ENCODE measurements at regions not wholly inside any gene's neighbourhood (a gene's known extent, or its start where the extent isn't known, plus 50 kb on each side); places are given as distances from the start of the nearest gene placed in this dataset.

- Histone ChIP-seq H3K9me3 (ENCODE audit: control insufficient read depth in 1 of 2, low read length in 2 of 2) (no peaks in the 10 kb centered on the region), H3K27ac (ENCODE audit: low read depth, low read length) (no peak overlapping the region), H3K9ac (ENCODE audit: low read depth in 1 of 2, low read length in 2 of 2) (no peak overlapping the region), H3K4me3 (ENCODE audit: low read depth in 1 of 2, low read length in 2 of 2) (no peak overlapping the region), H3K27me3 (ENCODE audit: control insufficient read depth in 1 of 2, insufficient read depth in 2 of 2, low read length in 2 of 2) (no peaks in the 10 kb centered on the region), H3K36me3 (ENCODE audit: control insufficient read depth in 1 of 2, insufficient read depth in 2 of 2, low read length in 2 of 2) (no peaks in the 10 kb centered on the region), H3K4me1 (ENCODE audit: control insufficient read depth in 1 of 2, insufficient read depth in 2 of 2, low read length in 2 of 2) (no peaks in the 10 kb centered on the region)
These were observed 424.1 kb upstream of the KIF2A start for GRCh38 chr5:61881821-61882487.

GRCh38 chr5:61882901-61883500 is 423.0 kb upstream of the KIF2A start:
- no peak overlapping the region for H3K4me3 ChIP-seq (ENCODE audit: low read depth in 1 of 2, low read length in 2 of 2)
- H3K9ac ChIP-seq (ENCODE audit: low read depth in 1 of 2, low read length in 2 of 2): no peak overlapping the region
- no peaks in the 10 kb centered on the region for H3K27me3 ChIP-seq (ENCODE audit: control insufficient read depth in 1 of 2, insufficient read depth in 2 of 2, low read length in 2 of 2)
- H3K4me1 ChIP-seq (ENCODE audit: control insufficient read depth in 1 of 2, insufficient read depth in 2 of 2, low read length in 2 of 2): no peaks in the 10 kb centered on the region
- no peaks in the 10 kb centered on the region for H3K9me3 ChIP-seq (ENCODE audit: control insufficient read depth in 1 of 2, low read length in 2 of 2)
- H3K36me3 ChIP-seq (ENCODE audit: control insufficient read depth in 1 of 2, insufficient read depth in 2 of 2, low read length in 2 of 2): no peaks in the 10 kb centered on the region
- no peak overlapping the region for H3K27ac ChIP-seq (ENCODE audit: low read depth, low read length)

DNA sequence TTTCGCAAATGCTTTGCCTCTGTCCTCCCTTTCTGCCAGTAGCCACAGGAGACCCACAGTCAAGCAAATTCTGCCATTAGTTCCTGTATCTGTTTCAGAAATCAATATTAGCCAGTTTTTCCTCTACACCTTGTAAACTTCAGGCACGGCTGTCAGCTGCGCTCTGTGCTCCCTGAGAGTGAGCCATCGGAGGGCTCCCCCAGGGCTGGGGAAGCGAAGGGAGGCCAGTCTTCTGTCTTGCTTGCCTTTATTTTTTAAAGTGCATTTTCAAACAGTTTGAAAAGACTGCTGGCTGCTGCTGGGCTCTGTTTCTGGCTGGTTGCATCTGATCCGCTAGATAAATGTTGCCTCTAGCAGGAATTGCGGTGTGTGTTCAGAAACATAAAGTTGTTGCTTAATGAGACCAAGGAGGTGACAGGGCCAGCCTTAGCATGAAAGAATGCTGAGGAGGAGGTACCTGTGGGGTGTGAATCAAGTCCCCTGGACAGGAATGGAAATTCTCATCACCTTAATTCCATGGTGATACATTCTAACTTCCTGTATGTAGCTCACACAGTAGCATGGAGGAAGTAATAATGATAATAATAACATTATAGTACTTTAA is 421.7 kb upstream of the KIF2A start:
- no peaks in the 10 kb centered on the region for H3K4me1 ChIP-seq (ENCODE audit: control insufficient read depth in 1 of 2, insufficient read depth in 2 of 2, low read length in 2 of 2)
- no peaks in the 10 kb centered on the region for H3K27me3 ChIP-seq (ENCODE audit: control insufficient read depth in 1 of 2, insufficient read depth in 2 of 2, low read length in 2 of 2)
- no peak overlapping the region for H3K27ac ChIP-seq (ENCODE audit: low read depth, low read length)
- peaks cover 0 to 3% of the 10 kb centered on the region in 2 donors for H3K9me3 ChIP-seq (ENCODE audit: control insufficient read depth in 1 of 2, low read length in 2 of 2)
- H3K4me3 ChIP-seq (ENCODE audit: low read depth in 1 of 2, low read length in 2 of 2): no peak overlapping the region
- no peak overlapping the region for H3K9ac ChIP-seq (ENCODE audit: low read depth in 1 of 2, low read length in 2 of 2)
- no peaks in the 10 kb centered on the region for H3K36me3 ChIP-seq (ENCODE audit: control insufficient read depth in 1 of 2, insufficient read depth in 2 of 2, low read length in 2 of 2)

DNA sequence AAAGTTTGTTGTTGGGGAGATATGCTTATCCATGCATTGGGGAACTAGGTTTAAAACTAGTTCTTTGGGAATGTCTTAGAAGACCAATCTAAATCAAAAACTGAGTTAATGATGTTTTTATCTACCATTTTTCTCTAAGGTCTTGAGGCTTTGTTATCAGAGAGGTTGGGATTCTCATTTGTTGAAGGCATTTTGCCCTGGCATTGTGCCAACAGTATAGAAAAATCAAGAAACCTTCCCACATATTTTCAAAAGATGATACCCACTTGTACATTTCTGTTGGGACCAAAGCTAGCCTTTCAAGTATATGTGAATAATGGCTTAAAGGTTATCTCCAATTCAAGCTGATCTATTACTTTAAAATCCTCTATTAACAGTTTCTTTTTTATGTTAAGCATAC is 419.8 kb upstream of the KIF2A start:
- H3K27ac ChIP-seq (ENCODE audit: low read depth, low read length): no peak overlapping the region

DNA sequence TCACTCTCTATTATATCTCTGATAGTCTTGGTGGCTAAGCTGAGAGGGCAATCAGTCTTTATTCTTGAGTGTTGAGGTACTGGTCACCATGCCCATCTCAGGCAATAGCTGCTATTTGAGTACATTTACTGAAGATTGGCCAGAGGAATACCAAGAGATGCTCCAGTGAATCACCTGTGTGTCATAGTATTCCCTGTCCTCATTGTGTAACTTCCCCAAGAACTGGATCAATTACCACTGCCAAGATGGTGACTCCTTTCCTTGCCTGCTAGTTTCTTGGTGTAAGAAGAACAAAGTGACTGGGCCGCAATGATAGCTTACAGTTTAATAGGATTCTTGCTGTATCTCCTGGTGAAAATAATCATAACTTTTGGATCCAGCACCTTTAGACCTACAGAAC is 418.7 kb upstream of the KIF2A start:
- no peaks in the 10 kb centered on the region for H3K27me3 ChIP-seq (ENCODE audit: control insufficient read depth in 1 of 2, insufficient read depth in 2 of 2, low read length in 2 of 2)
- no peak overlapping the region for H3K4me3 ChIP-seq (ENCODE audit: low read depth in 1 of 2, low read length in 2 of 2)
- peaks cover 0 to 4% of the 10 kb centered on the region in 2 donors for H3K9me3 ChIP-seq (ENCODE audit: control insufficient read depth in 1 of 2, low read length in 2 of 2)
- no peaks in the 10 kb centered on the region for H3K36me3 ChIP-seq (ENCODE audit: control insufficient read depth in 1 of 2, insufficient read depth in 2 of 2, low read length in 2 of 2)
- no peak overlapping the region for H3K9ac ChIP-seq (ENCODE audit: low read depth in 1 of 2, low read length in 2 of 2)
- no peaks in the 10 kb centered on the region for H3K4me1 ChIP-seq (ENCODE audit: control insufficient read depth in 1 of 2, insufficient read depth in 2 of 2, low read length in 2 of 2)
- no peak overlapping the region for H3K27ac ChIP-seq (ENCODE audit: low read depth, low read length)

More for the DNA sequence above, 419.8 kb upstream of the KIF2A start:
- no peaks in the 10 kb centered on the region for H3K36me3 ChIP-seq (ENCODE audit: control insufficient read depth in 1 of 2, insufficient read depth in 2 of 2, low read length in 2 of 2)
- peaks cover 0 to 4% of the 10 kb centered on the region in 2 donors for H3K9me3 ChIP-seq (ENCODE audit: control insufficient read depth in 1 of 2, low read length in 2 of 2)
- no peaks in the 10 kb centered on the region for H3K4me1 ChIP-seq (ENCODE audit: control insufficient read depth in 1 of 2, insufficient read depth in 2 of 2, low read length in 2 of 2)
- no peaks in the 10 kb centered on the region for H3K27me3 ChIP-seq (ENCODE audit: control insufficient read depth in 1 of 2, insufficient read depth in 2 of 2, low read length in 2 of 2)
- no peak overlapping the region for H3K4me3 ChIP-seq (ENCODE audit: low read depth in 1 of 2, low read length in 2 of 2)
- no peak overlapping the region for H3K9ac ChIP-seq (ENCODE audit: low read depth in 1 of 2, low read length in 2 of 2)

DNA sequence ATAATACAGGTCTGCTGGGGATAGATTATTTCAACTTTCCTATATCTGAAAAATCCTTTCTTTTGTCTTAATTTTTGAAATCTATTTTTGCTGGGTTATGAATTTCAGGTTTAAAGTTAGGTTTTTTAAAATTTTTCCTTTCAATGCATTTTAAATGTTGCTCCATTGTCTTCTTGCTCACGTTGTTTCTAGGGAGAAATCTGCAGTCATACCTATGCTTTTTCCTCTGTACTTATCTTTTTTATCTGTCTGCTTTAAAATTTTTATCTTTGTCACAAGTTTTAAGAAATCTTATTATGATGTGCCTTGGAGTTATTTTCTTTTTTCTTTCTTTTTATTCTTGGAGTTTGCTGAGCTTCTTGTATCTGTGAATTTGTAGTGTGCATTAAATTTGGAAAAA is 412.0 kb upstream of the KIF2A start:
- no peak overlapping the region for H3K4me3 ChIP-seq (ENCODE audit: low read depth in 1 of 2, low read length in 2 of 2)
- no peaks in the 10 kb centered on the region for H3K27me3 ChIP-seq (ENCODE audit: control insufficient read depth in 1 of 2, insufficient read depth in 2 of 2, low read length in 2 of 2)
- H3K27ac ChIP-seq (ENCODE audit: low read depth, low read length): no peak overlapping the region
- H3K4me1 ChIP-seq (ENCODE audit: control insufficient read depth in 1 of 2, insufficient read depth in 2 of 2, low read length in 2 of 2): no peaks in the 10 kb centered on the region
- H3K36me3 ChIP-seq (ENCODE audit: control insufficient read depth in 1 of 2, insufficient read depth in 2 of 2, low read length in 2 of 2): no peaks in the 10 kb centered on the region
- no peak overlapping the region for H3K9ac ChIP-seq (ENCODE audit: low read depth in 1 of 2, low read length in 2 of 2)
- peaks cover 0 to 6% of the 10 kb centered on the region in 2 donors for H3K9me3 ChIP-seq (ENCODE audit: control insufficient read depth in 1 of 2, low read length in 2 of 2)

DNA sequence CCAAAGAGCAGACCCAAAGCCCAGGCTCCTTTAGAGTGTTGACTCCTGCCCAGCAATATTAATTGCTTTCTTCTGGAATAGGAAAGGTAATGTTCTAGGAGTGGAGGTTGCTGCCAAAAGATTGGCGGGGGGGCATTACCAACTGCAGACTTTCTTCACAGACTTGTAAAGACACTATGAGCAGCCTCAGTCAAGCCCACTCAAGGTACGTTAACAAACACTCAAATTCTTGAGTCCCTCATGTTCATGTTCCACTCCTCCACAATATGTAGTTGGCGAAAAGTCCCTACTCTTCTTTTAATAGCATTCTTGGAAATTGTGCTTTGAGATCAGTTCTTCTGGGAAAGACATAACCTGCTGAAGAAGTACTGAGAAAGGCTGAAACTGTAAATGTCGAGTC is 409.2 kb upstream of the KIF2A start:
- Histone ChIP-seq H3K9me3 (ENCODE audit: control insufficient read depth in 1 of 2, low read length in 2 of 2) (peaks cover 0 to 2% of the 10 kb centered on the region in 2 donors), H3K4me3 (ENCODE audit: low read depth in 1 of 2, low read length in 2 of 2) (no peak overlapping the region), H3K4me1 (ENCODE audit: control insufficient read depth in 1 of 2, insufficient read depth in 2 of 2, low read length in 2 of 2) (no peaks in the 10 kb centered on the region), H3K27me3 (ENCODE audit: control insufficient read depth in 1 of 2, insufficient read depth in 2 of 2, low read length in 2 of 2) (no peaks in the 10 kb centered on the region), H3K36me3 (ENCODE audit: control insufficient read depth in 1 of 2, insufficient read depth in 2 of 2, low read length in 2 of 2) (no peaks in the 10 kb centered on the region), H3K9ac (ENCODE audit: low read depth in 1 of 2, low read length in 2 of 2) (no peak overlapping the region), H3K27ac (ENCODE audit: low read depth, low read length) (no peak overlapping the region)

GRCh38 chr5:61897251-61897650 is 408.8 kb upstream of the KIF2A start:
- Histone ChIP-seq H3K4me1 (ENCODE audit: control insufficient read depth in 1 of 2, insufficient read depth in 2 of 2, low read length in 2 of 2) (no peaks in the 10 kb centered on the region), H3K36me3 (ENCODE audit: control insufficient read depth in 1 of 2, insufficient read depth in 2 of 2, low read length in 2 of 2) (no peaks in the 10 kb centered on the region), H3K9me3 (ENCODE audit: control insufficient read depth in 1 of 2, low read length in 2 of 2) (peaks cover 0 to 2% of the 10 kb centered on the region in 2 donors), H3K9ac (ENCODE audit: low read depth in 1 of 2, low read length in 2 of 2) (no peak overlapping the region), H3K4me3 (ENCODE audit: low read depth in 1 of 2, low read length in 2 of 2) (no peak overlapping the region), H3K27me3 (ENCODE audit: control insufficient read depth in 1 of 2, insufficient read depth in 2 of 2, low read length in 2 of 2) (no peaks in the 10 kb centered on the region), H3K27ac (ENCODE audit: low read depth, low read length) (no peak overlapping the region)

DNA sequence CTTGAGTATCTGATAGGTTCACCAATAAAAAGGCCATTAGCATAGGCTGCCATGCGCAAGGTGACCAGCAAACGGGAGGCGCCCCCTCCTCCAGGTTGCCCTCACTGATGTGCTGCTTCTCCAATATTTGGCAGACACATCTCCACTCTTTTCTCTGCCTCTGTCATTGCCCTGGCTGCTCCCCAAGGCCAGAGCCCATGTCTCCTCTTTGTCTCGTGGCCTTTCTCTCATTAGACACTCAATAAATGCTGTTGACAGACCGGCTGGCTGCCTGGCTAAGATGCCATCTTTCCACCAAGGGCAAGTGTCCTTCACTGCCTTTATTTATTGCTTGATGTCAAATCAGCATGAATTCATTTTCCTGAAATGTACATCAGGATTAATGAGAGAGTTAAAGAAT is 404.0 kb upstream of the KIF2A start:
- H3K4me3 ChIP-seq (ENCODE audit: low read depth in 1 of 2, low read length in 2 of 2): no peak overlapping the region
- H3K9ac ChIP-seq (ENCODE audit: low read depth in 1 of 2, low read length in 2 of 2): no peak overlapping the region
- no peaks in the 10 kb centered on the region for H3K27me3 ChIP-seq (ENCODE audit: control insufficient read depth in 1 of 2, insufficient read depth in 2 of 2, low read length in 2 of 2)
- no peaks in the 10 kb centered on the region for H3K36me3 ChIP-seq (ENCODE audit: control insufficient read depth in 1 of 2, insufficient read depth in 2 of 2, low read length in 2 of 2)
- no peaks in the 10 kb centered on the region for H3K9me3 ChIP-seq (ENCODE audit: control insufficient read depth in 1 of 2, low read length in 2 of 2)
- H3K4me1 ChIP-seq (ENCODE audit: control insufficient read depth in 1 of 2, insufficient read depth in 2 of 2, low read length in 2 of 2): no peaks in the 10 kb centered on the region
- H3K27ac ChIP-seq (ENCODE audit: low read depth, low read length): no peak overlapping the region

- Histone ChIP-seq H3K27ac (ENCODE audit: low read depth, low read length) (no peak overlapping the region), H3K27me3 (ENCODE audit: control insufficient read depth in 1 of 2, insufficient read depth in 2 of 2, low read length in 2 of 2) (no peaks in the 10 kb centered on the region), H3K9me3 (ENCODE audit: control insufficient read depth in 1 of 2, low read length in 2 of 2) (no peaks in the 10 kb centered on the region), H3K4me3 (ENCODE audit: low read depth in 1 of 2, low read length in 2 of 2) (no peak overlapping the region), H3K36me3 (ENCODE audit: control insufficient read depth in 1 of 2, insufficient read depth in 2 of 2, low read length in 2 of 2) (no peaks in the 10 kb centered on the region), H3K4me1 (ENCODE audit: control insufficient read depth in 1 of 2, insufficient read depth in 2 of 2, low read length in 2 of 2) (no peaks in the 10 kb centered on the region), H3K9ac (ENCODE audit: low read depth in 1 of 2, low read length in 2 of 2) (no peak overlapping the region)
These were observed 401.3 kb upstream of the KIF2A start for GRCh38 chr5:61904730-61905129.
